SIG-M5 treated with dmso at 0.1 percent for 504 hours (cell line): ENCODE measurements at regions not wholly inside any gene's neighbourhood (a gene's known extent, or its start where the extent isn't known, plus 50 kb on each side); places are given as distances from the start of the nearest gene placed in this dataset.

Experiments
- DNase-seq: peaks from one replicate; lab custom pipeline; 2025; ENCODE audit not compliant: unreplicated experiment; lab: John Stamatoyannopoulos, UW

- no peak for DNase-seq
Observed at GRCh38 chr11:112460141-112460540, 199.5 kb upstream of the PLET1 start.

GRCh38 chr11:112464949-112465348, 204.3 kb upstream of the PLET1 start:
- DNase-seq = no peak

- DNase-seq = no peak
Observed at GRCh38 chr11:112465433-112466024, 204.9 kb upstream of the PLET1 start.

- DNase-seq = no peak
Observed at GRCh38 chr11:112467721-112468120, 207.1 kb upstream of the PLET1 start.

- DNase-seq = no peak
Observed at GRCh38 chr11:112469376-112469775, 208.7 kb upstream of the PLET1 start.

GRCh38 chr11:112470355-112470754, 209.7 kb upstream of the PLET1 start:
- DNase-seq = no peak

- DNase-seq = no peak
Observed at GRCh38 chr11:112471731-112472130, 211.1 kb upstream of the PLET1 start.

GRCh38 chr11:112477152-112477551, 216.5 kb upstream of the PLET1 start:
- no peak for DNase-seq

- no peak for DNase-seq
Observed at GRCh38 chr11:112477581-112478317, 217.1 kb upstream of the PLET1 start.

- DNase-seq = no peak
Observed at GRCh38 chr11:112478806-112479205, 218.1 kb upstream of the PLET1 start.

- DNase-seq = no peak
Observed at GRCh38 chr11:112481431-112481830, 220.8 kb upstream of the PLET1 start.

- DNase-seq = no peak
Observed at GRCh38 chr11:112481893-112482292, 221.2 kb upstream of the PLET1 start.

GRCh38 chr11:112485280-112485679, 224.6 kb upstream of the PLET1 start:
- DNase-seq = no peak

GRCh38 chr11:112497826-112498225, 237.2 kb upstream of the PLET1 start:
- no peak for DNase-seq

- no peak for DNase-seq
Observed at GRCh38 chr11:112498701-112499100, 238.0 kb upstream of the PLET1 start.

- no peak for DNase-seq
Observed at GRCh38 chr11:112499153-112499880, 238.7 kb upstream of the PLET1 start.

GRCh38 chr11:112499881-112500204, 239.2 kb upstream of the PLET1 start:
- no peak for DNase-seq

GRCh38 chr11:112503410-112503809, 242.8 kb upstream of the PLET1 start:
- no peak for DNase-seq

GRCh38 chr11:112504056-112504455, 243.4 kb upstream of the PLET1 start:
- DNase-seq = no peak

GRCh38 chr11:112506852-112507251, 246.2 kb upstream of the PLET1 start:
- no peak for DNase-seq

GRCh38 chr11:112507281-112507680, 246.6 kb upstream of the PLET1 start:
- no peak for DNase-seq

- no peak for DNase-seq
Observed at GRCh38 chr11:112508750-112509149, 248.1 kb upstream of the PLET1 start.
